ENCODE measurements at regions not wholly inside any gene's neighbourhood (a gene's known extent, or its start where the extent isn't known, plus 50 kb on each side); places are given as distances from the start of the nearest gene placed in this dataset.

DNA sequence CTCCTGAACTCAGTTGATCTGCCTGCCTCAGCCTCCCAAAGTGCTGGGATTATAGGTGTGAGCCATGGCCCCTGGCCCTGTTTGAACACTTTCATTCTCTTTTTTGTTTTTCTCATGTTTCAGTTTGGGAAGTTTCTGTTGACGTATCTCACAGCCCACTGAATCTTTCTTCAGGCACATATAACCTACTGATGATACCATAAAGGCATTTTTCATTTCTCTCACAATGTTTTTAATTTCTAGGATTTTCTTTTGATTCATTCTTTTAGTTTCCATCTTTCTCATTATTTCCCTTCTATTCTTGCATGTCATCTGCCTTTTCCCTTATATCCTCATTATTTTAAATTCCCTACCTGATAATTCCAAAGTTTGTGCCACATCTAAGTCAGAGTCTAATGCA lies 58.5 kb upstream of the EZR start:
- TF ChIP-seq TAF1 (IDR thresholded peaks at IDR 0.05; ENCODE audit: borderline replicate concordance, low read depth, low read length) (no peak), TCF7 (IDR thresholded peaks at IDR 0.05; ENCODE audit: borderline replicate concordance) (no peak), MYC (IDR thresholded peaks at IDR 0.05; ENCODE audit: insufficient read depth, insufficient read length, insufficient replicate concordance, low read length, severe bottlenecking) (no peak), POLR2AphosphoS2 (IDR thresholded peaks at IDR 0.05; ENCODE audit: low read depth, low read length) (no peak), BACH1 (IDR thresholded peaks at IDR 0.05; ENCODE audit: borderline replicate concordance) (no peak), HCFC1 (IDR thresholded peaks at IDR 0.05; ENCODE audit: low read length) (no peak), FOS (IDR thresholded peaks at IDR 0.05; ENCODE audit: borderline replicate concordance, extremely low read depth, insufficient read length) (no peak), SMAD1 (IDR thresholded peaks at IDR 0.05; ENCODE audit: low read depth, partially characterized antibody) (no peak), SIX5 (IDR thresholded peaks at IDR 0.05; ENCODE audit: low read depth, low read length, severe bottlenecking) (no peak), RAD21 (IDR thresholded peaks at IDR 0.05; ENCODE audit: insufficient read depth, low read depth, low read length) (no peak)
- TF ChIP-seq, protein P1, sequence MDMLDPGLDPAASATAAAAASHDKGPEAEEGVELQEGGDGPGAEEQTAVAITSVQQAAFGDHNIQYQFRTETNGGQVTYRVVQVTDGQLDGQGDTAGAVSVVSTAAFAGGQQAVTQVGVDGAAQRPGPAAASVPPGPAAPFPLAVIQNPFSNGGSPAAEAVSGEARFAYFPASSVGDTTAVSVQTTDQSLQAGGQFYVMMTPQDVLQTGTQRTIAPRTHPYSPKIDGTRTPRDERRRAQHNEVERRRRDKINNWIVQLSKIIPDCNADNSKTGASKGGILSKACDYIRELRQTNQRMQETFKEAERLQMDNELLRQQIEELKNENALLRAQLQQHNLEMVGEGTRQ (IDR thresholded peaks at IDR 0.05; ENCODE audit: borderline replicate concordance, low read depth, low read length), result no peak
- TF ChIP-seq, protein P2, sequence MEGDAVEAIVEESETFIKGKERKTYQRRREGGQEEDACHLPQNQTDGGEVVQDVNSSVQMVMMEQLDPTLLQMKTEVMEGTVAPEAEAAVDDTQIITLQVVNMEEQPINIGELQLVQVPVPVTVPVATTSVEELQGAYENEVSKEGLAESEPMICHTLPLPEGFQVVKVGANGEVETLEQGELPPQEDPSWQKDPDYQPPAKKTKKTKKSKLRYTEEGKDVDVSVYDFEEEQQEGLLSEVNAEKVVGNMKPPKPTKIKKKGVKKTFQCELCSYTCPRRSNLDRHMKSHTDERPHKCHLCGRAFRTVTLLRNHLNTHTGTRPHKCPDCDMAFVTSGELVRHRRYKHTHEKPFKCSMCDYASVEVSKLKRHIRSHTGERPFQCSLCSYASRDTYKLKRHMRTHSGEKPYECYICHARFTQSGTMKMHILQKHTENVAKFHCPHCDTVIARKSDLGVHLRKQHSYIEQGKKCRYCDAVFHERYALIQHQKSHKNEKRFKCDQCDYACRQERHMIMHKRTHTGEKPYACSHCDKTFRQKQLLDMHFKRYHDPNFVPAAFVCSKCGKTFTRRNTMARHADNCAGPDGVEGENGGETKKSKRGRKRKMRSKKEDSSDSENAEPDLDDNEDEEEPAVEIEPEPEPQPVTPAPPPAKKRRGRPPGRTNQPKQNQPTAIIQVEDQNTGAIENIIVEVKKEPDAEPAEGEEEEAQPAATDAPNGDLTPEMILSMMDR (IDR thresholded peaks at IDR 0.05 in 2 of 3, conservative IDR thresholded peaks at IDR 0.05 in 1 of 3; ENCODE audit: control insufficient read depth in 2 of 3, extremely low read depth in 1 of 3, insufficient read depth in 1 of 3, low read depth in 3 of 3, low read length in 3 of 3), result no peak
- TF ChIP-seq, protein P3, sequence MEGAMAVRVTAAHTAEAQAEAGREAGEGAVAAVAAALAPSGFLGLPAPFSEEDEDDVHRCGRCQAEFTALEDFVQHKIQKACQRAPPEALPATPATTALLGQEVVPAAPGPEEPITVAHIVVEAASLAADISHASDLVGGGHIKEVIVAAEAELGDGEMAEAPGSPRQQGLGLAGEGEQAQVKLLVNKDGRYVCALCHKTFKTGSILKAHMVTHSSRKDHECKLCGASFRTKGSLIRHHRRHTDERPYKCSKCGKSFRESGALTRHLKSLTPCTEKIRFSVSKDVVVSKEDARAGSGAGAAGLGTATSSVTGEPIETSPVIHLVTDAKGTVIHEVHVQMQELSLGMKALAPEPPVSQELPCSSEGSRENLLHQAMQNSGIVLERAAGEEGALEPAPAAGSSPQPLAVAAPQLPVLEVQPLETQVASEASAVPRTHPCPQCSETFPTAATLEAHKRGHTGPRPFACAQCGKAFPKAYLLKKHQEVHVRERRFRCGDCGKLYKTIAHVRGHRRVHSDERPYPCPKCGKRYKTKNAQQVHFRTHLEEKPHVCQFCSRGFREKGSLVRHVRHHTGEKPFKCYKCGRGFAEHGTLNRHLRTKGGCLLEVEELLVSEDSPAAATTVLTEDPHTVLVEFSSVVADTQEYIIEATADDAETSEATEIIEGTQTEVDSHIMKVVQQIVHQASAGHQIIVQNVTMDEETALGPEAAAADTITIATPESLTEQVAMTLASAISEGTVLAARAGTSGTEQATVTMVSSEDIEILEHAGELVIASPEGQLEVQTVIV (IDR thresholded peaks at IDR 0.05; ENCODE audit: borderline replicate concordance, partially characterized antibody), result no peak
